ENCODE measurements at regions not wholly inside any gene's neighbourhood (a gene's known extent, or its start where the extent isn't known, plus 50 kb on each side); places are given as distances from the start of the nearest gene placed in this dataset.

- DNase-seq (ENCODE audit: low read depth in 2 of 2, low spot score in 1 of 2): no peak
Observed at GRCh38 chr6:225121-225721, 67.1 kb upstream of the DUSP22 start.

- DNase-seq (ENCODE audit: low read depth in 2 of 2, low spot score in 1 of 2): no peak
Observed at GRCh38 chr6:225907-226306, 66.4 kb upstream of the DUSP22 start.

GRCh38 chr6:226516-227073 lies 65.7 kb upstream of the DUSP22 start:
- DNase-seq (ENCODE audit: low read depth in 2 of 2, low spot score in 1 of 2): no peak

GRCh38 chr6:227074-227782 lies 65.1 kb upstream of the DUSP22 start:
- DNase-seq (ENCODE audit: low read depth in 2 of 2, low spot score in 1 of 2): no peak

GRCh38 chr6:227812-228338 lies 64.4 kb upstream of the DUSP22 start:
- DNase-seq (ENCODE audit: low read depth in 2 of 2, low spot score in 1 of 2): no peak

- no peak for DNase-seq (ENCODE audit: low read depth in 2 of 2, low spot score in 1 of 2)
Observed at GRCh38 chr6:228881-229651, 63.2 kb upstream of the DUSP22 start.

GRCh38 chr6:231779-232178 lies 60.5 kb upstream of the DUSP22 start:
- no peak for DNase-seq (ENCODE audit: low read depth in 2 of 2, low spot score in 1 of 2)

GRCh38 chr6:232982-233640 lies 59.2 kb upstream of the DUSP22 start:
- no peak for DNase-seq (ENCODE audit: low read depth in 2 of 2, low spot score in 1 of 2)

GRCh38 chr6:234706-235372 lies 57.4 kb upstream of the DUSP22 start:
- DNase-seq (ENCODE audit: low read depth in 2 of 2, low spot score in 1 of 2): no peak

GRCh38 chr6:235763-236360 lies 56.4 kb upstream of the DUSP22 start:
- DNase-seq (ENCODE audit: low read depth in 2 of 2, low spot score in 1 of 2): no peak

- DNase-seq (ENCODE audit: low read depth in 2 of 2, low spot score in 1 of 2): no peak
Observed at GRCh38 chr6:236519-236918, 55.8 kb upstream of the DUSP22 start.

- no peak for DNase-seq (ENCODE audit: low read depth in 2 of 2, low spot score in 1 of 2)
Observed at GRCh38 chr6:240151-240550, 52.1 kb upstream of the DUSP22 start.

- DNase-seq (ENCODE audit: low read depth in 2 of 2, low spot score in 1 of 2): no peak
Observed at GRCh38 chr6:241336-241865, 50.9 kb upstream of the DUSP22 start.

All from stimulated activated CD8-positive, alpha-beta memory T cell treated with anti-CD3 and anti-CD28 coated beads, Interleukin-4, amount 100 ng/mL, for 1 hour (primary cell).